ENCODE measurements at regions not wholly inside any gene's neighbourhood (a gene's known extent, or its start where the extent isn't known, plus 50 kb on each side); places are given as distances from the start of the nearest gene placed in this dataset.

GRCh38 chr3:109910772-109911171 lies 573.4 kb upstream of the DPPA4 start:
- H3K4me3 ChIP-seq (ENCODE audit: low read length in 2 of 2) = no peak overlapping the region
- CTCF ChIA-PET (ENCODE audit: partially characterized antibody) = no interaction called here
- no peak for DNase-seq
- H3K4me3 Mint-ChIP-seq = no peak overlapping the region
- H3K9me3 ChIP-seq (ENCODE audit: control insufficient read depth in 1 of 2, low read length in 2 of 2) = no peaks in the 10 kb centered on the region
- H3K36me3 Mint-ChIP-seq = peaks cover 0 to 17% of the 10 kb centered on the region in 2 donors
- H3K27me3 ChIP-seq (ENCODE audit: insufficient read depth, low read length) = no peaks in the 10 kb centered on the region
- intact Hi-C loops (cut with micrococcal nuclease) = no loop called here
- POLR2A ChIA-PET (ENCODE audit: partially characterized antibody) = no interaction called here
- H3K36me3 ChIP-seq (ENCODE audit: insufficient read depth, low read length) = no peaks in the 10 kb centered on the region
- H3K4me1 ChIP-seq (ENCODE audit: insufficient read depth, low read length) = no peaks in the 10 kb centered on the region
- no peaks in the 10 kb centered on the region for H3K27me3 Mint-ChIP-seq
- H3K4me1 Mint-ChIP-seq = no peaks in the 10 kb centered on the region
- H3K9me3 Mint-ChIP-seq = peaks cover 4 to 30% (median 19%) of the 10 kb centered on the region in 8 donors
- peak overlapping the region in 1 of 7 donors; percentile 43 for H3K27ac Mint-ChIP-seq
- H3K27ac ChIP-seq (ENCODE audit: low read depth, low read length) = no peak overlapping the region

GRCh38 chr3:109918740-109919139 lies 581.4 kb upstream of the DPPA4 start:
- peaks cover 0 to 1% of the 10 kb centered on the region in 2 donors for H3K27me3 Mint-ChIP-seq
- POLR2A ChIA-PET (ENCODE audit: partially characterized antibody) = no interaction called here
- no peaks in the 10 kb centered on the region for H3K4me1 ChIP-seq (ENCODE audit: insufficient read depth, low read length)

GRCh38 chr3:109920749-109921148 lies 583.4 kb upstream of the DPPA4 start:
- H3K9me3 Mint-ChIP-seq = peaks cover 0 to 10% (median 0%) of the 10 kb centered on the region in 8 donors
- POLR2A ChIA-PET (ENCODE audit: partially characterized antibody) = no interaction called here

More at GRCh38 chr3:109918740-109919139, 581.4 kb upstream of the DPPA4 start:
- no peak overlapping the region for H3K27ac Mint-ChIP-seq
- no peaks in the 10 kb centered on the region for H3K36me3 ChIP-seq (ENCODE audit: insufficient read depth, low read length)
- DNase-seq = no peak
- no peak overlapping the region for H3K4me3 Mint-ChIP-seq
- peaks cover 0 to 7% of the 10 kb centered on the region in 2 donors for H3K36me3 Mint-ChIP-seq
- H3K9me3 Mint-ChIP-seq = peaks cover 0 to 20% (median 9%) of the 10 kb centered on the region in 8 donors
- CTCF ChIA-PET (ENCODE audit: partially characterized antibody) = no interaction called here
- peaks cover 0 to 11% (median 8%) of the 10 kb centered on the region in 4 donors for H3K4me1 Mint-ChIP-seq
- intact Hi-C loops (cut with micrococcal nuclease) = no loop called here
- H3K4me3 ChIP-seq (ENCODE audit: low read length in 2 of 2) = no peak overlapping the region
- H3K9me3 ChIP-seq (ENCODE audit: control insufficient read depth in 1 of 2, low read length in 2 of 2) = no peaks in the 10 kb centered on the region
- no peak overlapping the region for H3K27ac ChIP-seq (ENCODE audit: low read depth, low read length)
- H3K27me3 ChIP-seq (ENCODE audit: insufficient read depth, low read length) = no peaks in the 10 kb centered on the region

GRCh38 chr3:109921509-109921908 lies 584.2 kb upstream of the DPPA4 start:
- no peak for DNase-seq
- H3K36me3 ChIP-seq (ENCODE audit: insufficient read depth, low read length) = no peaks in the 10 kb centered on the region
- ChIA-PET POLR2A (ENCODE audit: partially characterized antibody) (no interaction called here), CTCF (ENCODE audit: partially characterized antibody) (no interaction called here)
- no peaks in the 10 kb centered on the region for H3K36me3 Mint-ChIP-seq
- H3K9me3 Mint-ChIP-seq = peaks cover 0 to 3% (median 0%) of the 10 kb centered on the region in 8 donors
- no peak overlapping the region for H3K4me3 Mint-ChIP-seq
- H3K27ac Mint-ChIP-seq = no peak overlapping the region
- peaks cover 0 to 11% (median 8%) of the 10 kb centered on the region in 4 donors for H3K4me1 Mint-ChIP-seq
- H3K9me3 ChIP-seq (ENCODE audit: control insufficient read depth in 1 of 2, low read length in 2 of 2) = no peaks in the 10 kb centered on the region
- H3K4me1 ChIP-seq (ENCODE audit: insufficient read depth, low read length) = no peaks in the 10 kb centered on the region
- no peaks in the 10 kb centered on the region for H3K27me3 ChIP-seq (ENCODE audit: insufficient read depth, low read length)
- H3K4me3 ChIP-seq (ENCODE audit: low read length in 2 of 2) = no peak overlapping the region
- intact Hi-C loops (cut with micrococcal nuclease) = no loop called here
- H3K27ac ChIP-seq (ENCODE audit: low read depth, low read length) = no peak overlapping the region
- H3K27me3 Mint-ChIP-seq = peaks cover 0 to 1% of the 10 kb centered on the region in 2 donors

More at GRCh38 chr3:109920749-109921148, 583.4 kb upstream of the DPPA4 start:
- H3K36me3 ChIP-seq (ENCODE audit: insufficient read depth, low read length) = no peaks in the 10 kb centered on the region
- CTCF ChIA-PET (ENCODE audit: partially characterized antibody) = no interaction called here
- DNase-seq = no peak
- H3K4me1 ChIP-seq (ENCODE audit: insufficient read depth, low read length) = no peaks in the 10 kb centered on the region
- Mint-ChIP-seq H3K27me3 (peaks cover 0 to 1% of the 10 kb centered on the region in 2 donors), H3K27ac (no peak overlapping the region), H3K4me1 (peaks cover 0 to 11% (median 8%) of the 10 kb centered on the region in 4 donors), H3K36me3 (no peaks in the 10 kb centered on the region), H3K4me3 (no peak overlapping the region)
- intact Hi-C loops (cut with micrococcal nuclease) = no loop called here
- no peaks in the 10 kb centered on the region for H3K9me3 ChIP-seq (ENCODE audit: control insufficient read depth in 1 of 2, low read length in 2 of 2)
- no peak overlapping the region for H3K4me3 ChIP-seq (ENCODE audit: low read length in 2 of 2)
- H3K27me3 ChIP-seq (ENCODE audit: insufficient read depth, low read length) = no peaks in the 10 kb centered on the region
- no peak overlapping the region for H3K27ac ChIP-seq (ENCODE audit: low read depth, low read length)

- no peaks in the 10 kb centered on the region for H3K4me1 ChIP-seq (ENCODE audit: insufficient read depth, low read length)
- Mint-ChIP-seq H3K9me3 (no peaks in the 10 kb centered on the region), H3K4me3 (no peak overlapping the region), H3K4me1 (peaks cover 0 to 11% (median 8%) of the 10 kb centered on the region in 4 donors), H3K27me3 (peaks cover 0 to 1% of the 10 kb centered on the region in 2 donors), H3K36me3 (no peaks in the 10 kb centered on the region), H3K27ac (peak overlapping the region in 1 of 7 donors; percentile 10)
- no peak overlapping the region for H3K27ac ChIP-seq (ENCODE audit: low read depth, low read length)
- no peaks in the 10 kb centered on the region for H3K9me3 ChIP-seq (ENCODE audit: control insufficient read depth in 1 of 2, low read length in 2 of 2)
- intact Hi-C loops (cut with micrococcal nuclease) = no loop called here
- POLR2A ChIA-PET (ENCODE audit: partially characterized antibody) = no interaction called here
- no peaks in the 10 kb centered on the region for H3K27me3 ChIP-seq (ENCODE audit: insufficient read depth, low read length)
- CTCF ChIA-PET (ENCODE audit: partially characterized antibody) = no interaction called here
- no peaks in the 10 kb centered on the region for H3K36me3 ChIP-seq (ENCODE audit: insufficient read depth, low read length)
- DNase-seq = no peak
- no peak overlapping the region for H3K4me3 ChIP-seq (ENCODE audit: low read length in 2 of 2)
Observed at GRCh38 chr3:109922856-109923255, 585.5 kb upstream of the DPPA4 start.

GRCh38 chr3:109923431-109923830 lies 586.1 kb upstream of the DPPA4 start:
- H3K9me3 ChIP-seq (ENCODE audit: control insufficient read depth in 1 of 2, low read length in 2 of 2) = no peaks in the 10 kb centered on the region
- intact Hi-C loops (cut with micrococcal nuclease) = no loop called here
- Mint-ChIP-seq H3K4me3 (no peak overlapping the region), H3K4me1 (peaks cover 0 to 11% (median 8%) of the 10 kb centered on the region in 4 donors), H3K36me3 (no peaks in the 10 kb centered on the region), H3K27ac (peak overlapping the region in 1 of 7 donors; percentile 26), H3K9me3 (no peaks in the 10 kb centered on the region), H3K27me3 (peaks cover 0 to 1% of the 10 kb centered on the region in 2 donors)
- H3K36me3 ChIP-seq (ENCODE audit: insufficient read depth, low read length) = no peaks in the 10 kb centered on the region
- H3K4me1 ChIP-seq (ENCODE audit: insufficient read depth, low read length) = no peaks in the 10 kb centered on the region
- POLR2A ChIA-PET (ENCODE audit: partially characterized antibody) = no interaction called here
- CTCF ChIA-PET (ENCODE audit: partially characterized antibody) = no interaction called here
- no peak for DNase-seq
- no peak overlapping the region for H3K27ac ChIP-seq (ENCODE audit: low read depth, low read length)
- H3K27me3 ChIP-seq (ENCODE audit: insufficient read depth, low read length) = no peaks in the 10 kb centered on the region
- H3K4me3 ChIP-seq (ENCODE audit: low read length in 2 of 2) = no peak overlapping the region

GRCh38 chr3:109924196-109924595 lies 586.9 kb upstream of the DPPA4 start:
- no peaks in the 10 kb centered on the region for H3K36me3 Mint-ChIP-seq
- H3K9me3 Mint-ChIP-seq = no peaks in the 10 kb centered on the region
- Histone ChIP-seq H3K9me3 (ENCODE audit: control insufficient read depth in 1 of 2, low read length in 2 of 2) (no peaks in the 10 kb centered on the region), H3K27ac (ENCODE audit: low read depth, low read length) (no peak overlapping the region), H3K36me3 (ENCODE audit: insufficient read depth, low read length) (no peaks in the 10 kb centered on the region), H3K4me3 (ENCODE audit: low read length in 2 of 2) (no peak overlapping the region), H3K27me3 (ENCODE audit: insufficient read depth, low read length) (no peaks in the 10 kb centered on the region), H3K4me1 (ENCODE audit: insufficient read depth, low read length) (no peaks in the 10 kb centered on the region)
- peaks cover 0 to 1% of the 10 kb centered on the region in 2 donors for H3K27me3 Mint-ChIP-seq
- H3K4me1 Mint-ChIP-seq = peaks cover 0 to 11% (median 6%) of the 10 kb centered on the region in 4 donors
- ChIA-PET POLR2A (ENCODE audit: partially characterized antibody) (no interaction called here), CTCF (ENCODE audit: partially characterized antibody) (no interaction called here)
- H3K27ac Mint-ChIP-seq = no peak overlapping the region
- no peak for DNase-seq
- no peak overlapping the region for H3K4me3 Mint-ChIP-seq
- intact Hi-C loops (cut with micrococcal nuclease) = no loop called here

- Mint-ChIP-seq H3K9me3 (no peaks in the 10 kb centered on the region), H3K27me3 (no peaks in the 10 kb centered on the region), H3K4me1 (peaks cover 0 to 11% (median 6%) of the 10 kb centered on the region in 4 donors), H3K27ac (no peak overlapping the region), H3K36me3 (no peaks in the 10 kb centered on the region), H3K4me3 (no peak overlapping the region)
- DNase-seq = no peak
- H3K4me1 ChIP-seq (ENCODE audit: insufficient read depth, low read length) = no peaks in the 10 kb centered on the region
- H3K4me3 ChIP-seq (ENCODE audit: low read length in 2 of 2) = no peak overlapping the region
- CTCF ChIA-PET (ENCODE audit: partially characterized antibody) = interaction anchor here (0.6 kb wide), 1 partner anchor 109 kb away, joined by 3 read pairs; no protein-coding TSS in a partner anchor
- intact Hi-C loops (cut with micrococcal nuclease) = no loop called here
- H3K9me3 ChIP-seq (ENCODE audit: control insufficient read depth in 1 of 2, low read length in 2 of 2) = no peaks in the 10 kb centered on the region
- H3K27ac ChIP-seq (ENCODE audit: low read depth, low read length) = no peak overlapping the region
- POLR2A ChIA-PET (ENCODE audit: partially characterized antibody) = no interaction called here
- no peaks in the 10 kb centered on the region for H3K27me3 ChIP-seq (ENCODE audit: insufficient read depth, low read length)
- no peaks in the 10 kb centered on the region for H3K36me3 ChIP-seq (ENCODE audit: insufficient read depth, low read length)
Observed at GRCh38 chr3:109926376-109926775, 589.0 kb upstream of the DPPA4 start.

Data from CD4-positive, alpha-beta memory T cell (primary cell).